OCI-LY7 (cell line): ENCODE measurements at regions not wholly inside any gene's neighbourhood (a gene's known extent, or its start where the extent isn't known, plus 50 kb on each side); places are given as distances from the start of the nearest gene placed in this dataset.

Experiments
- BruUV-seq: library from RNA; stranded (reverse); fragments of 400-500 nt; replicated peaks from 2 replicates; lab custom pipeline; 2021; lab: Mats Ljungman, UMichigan
- CTCF ChIA-PET: fragments of 300-600 bp; sonication (Branson Sonifier 250); formaldehyde crosslinking; loops from one replicate; lab custom pipeline; 2022; ENCODE audit warnings: antibody characterized with exemption; ENCODE audit not compliant: unreplicated experiment; lab: Charles Lee
- POLR2A ChIA-PET: fragments of 300-600 bp; sonication (Branson Sonifier 250); formaldehyde crosslinking; loops from one replicate; lab custom pipeline; 2022; ENCODE audit warnings: antibody characterized with exemption; lab: Charles Lee
- DNase-seq: peaks from one replicate; pipeline ENCODE4 v3.0.0-alpha.2; 2015; ENCODE audit warnings: low spot score
- H2AFZ ChIP-seq: fragments of 200-600 bp; sonication (generic), shearing (Covaris generic); 2 replicates; pipeline ENCODE4 v1.6.1; 2014; ENCODE audit warnings: mild to moderate bottlenecking, antibody characterized with exemption, low read length, moderate library complexity
- H3K27ac ChIP-seq: fragments of 200-600 bp; sonication (generic); 2 replicates; pipeline ENCODE4 v1.5.1; 2014; ENCODE audit warnings: mixed run types, low read depth, mild to moderate bottlenecking, moderate library complexity, low read length, inconsistent platforms; ENCODE audit not compliant: poor library complexity, severe bottlenecking
- H3K36me3 ChIP-seq: fragments of 200-600 bp; sonication (generic); 2 replicates; pipeline ENCODE4 v1.6.1; 2014; ENCODE audit warnings: mild to moderate bottlenecking, antibody characterized with exemption, low read length, moderate library complexity, mixed read lengths; ENCODE audit not compliant: insufficient read depth
- H3K4me1 ChIP-seq: fragments of 200-600 bp; sonication (generic); 2 replicates; pipeline ENCODE4 v1.5.1; 2014; ENCODE audit warnings: mild to moderate bottlenecking, low read length; ENCODE audit not compliant: insufficient read depth, poor library complexity, severe bottlenecking
- H3K4me2 ChIP-seq: fragments of 200-600 bp; sonication (generic); 2 replicates; pipeline ENCODE4 v1.6.1; 2014; ENCODE audit warnings: mild to moderate bottlenecking, low read length
- H3K4me3 ChIP-seq: fragments of 200-600 bp; sonication (generic); 2 replicates; pipeline ENCODE4 v1.5.1; 2014; ENCODE audit warnings: mild to moderate bottlenecking, low read depth, low read length; ENCODE audit not compliant: poor library complexity, severe bottlenecking
- H3K79me2 ChIP-seq: fragments of 200-600 bp; sonication (generic); 2 replicates; pipeline ENCODE4 v1.6.1; 2016; ENCODE audit warnings: low read depth, mild to moderate bottlenecking, low read length, moderate library complexity, mixed read lengths; ENCODE audit not compliant: insufficient read depth
- H3K9me2 ChIP-seq: fragments of 200-600 bp; sonication (generic); 2 replicates; pipeline ENCODE4 v1.6.1; 2016; ENCODE audit warnings: mild to moderate bottlenecking, low read length, mixed read lengths; ENCODE audit not compliant: insufficient read depth
- H3K9me3 ChIP-seq: fragments of 200-600 bp; sonication (generic); 2 replicates; pipeline ENCODE4 v1.6.1; 2014; ENCODE audit warnings: mild to moderate bottlenecking, mixed run types, low read length, mixed read lengths
- H4K20me1 ChIP-seq: fragments of 200-600 bp; sonication (generic); 2 replicates; pipeline ENCODE4 v1.6.1; 2014; ENCODE audit warnings: mild to moderate bottlenecking, antibody characterized with exemption, low read length, moderate library complexity, mixed read lengths; ENCODE audit not compliant: insufficient read depth
- CTCF ChIP-seq: fragments of 200-600 bp; sonication (generic); conservative IDR thresholded peaks from 2 replicates; pipeline ENCODE4 v1.5.1; 2014; ENCODE audit warnings: mild to moderate bottlenecking, antibody characterized with exemption, low read length, moderate library complexity, mixed read lengths
- EZH2phosphoT487 ChIP-seq: fragments of 200-600 bp; sonication (generic); IDR thresholded peaks from 2 replicates; pipeline ENCODE4 v1.6.1; 2018; ENCODE audit warnings: low read depth, borderline replicate concordance, mild to moderate bottlenecking, mixed run types, antibody characterized with exemption, low read length, moderate library complexity, mixed read lengths
- intact Hi-C: fragments of 100-400 bp; cut with micrococcal nuclease; formaldehyde crosslinking; loops from one replicate; pipeline ENCODE4 v1.10.0; 2022; ENCODE audit not compliant: unreplicated experiment

DNA sequence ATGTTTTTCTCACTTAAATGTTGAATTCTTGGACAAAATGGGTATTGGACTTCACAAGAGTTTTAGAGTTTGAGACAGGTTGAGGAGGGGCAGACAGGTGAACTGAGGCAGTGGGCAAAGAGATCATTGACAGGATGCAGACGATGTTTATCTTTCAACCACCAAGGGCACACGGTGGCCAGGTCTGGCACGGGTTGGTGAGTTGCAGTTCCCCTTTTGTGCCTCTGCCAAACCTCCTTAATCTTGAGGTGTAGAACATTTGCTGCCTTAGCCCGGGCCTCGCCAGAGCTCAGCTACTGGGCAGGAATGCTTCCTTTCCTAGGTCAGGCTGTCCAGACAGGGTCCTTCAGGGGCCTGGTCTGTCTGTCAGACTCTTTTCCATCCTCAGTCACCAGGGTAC, 567.4 kb upstream of the SOX9 start:
- ChIA-PET CTCF (no interaction called here), POLR2A (no interaction called here)
- intact Hi-C loops = no loop called here
- Histone ChIP-seq H3K36me3 (no peaks in the 10 kb centered on the region), H3K9me2 (no peaks in the 10 kb centered on the region), H2AFZ (no peak overlapping the region), H3K4me1 (no peaks in the 10 kb centered on the region), H4K20me1 (no peaks in the 10 kb centered on the region), H3K9me3 (no peaks in the 10 kb centered on the region), H3K4me2 (no peak overlapping the region), H3K4me3 (no peak overlapping the region), H3K27ac (no peak overlapping the region), H3K79me2 (no peaks in the 10 kb centered on the region)
- no TSS peak for BruUV-seq
- TF ChIP-seq CTCF (no peak), EZH2phosphoT487 (no peak)
- DNase-seq = no peak

GRCh38 chr17:71558901-71559300, 561.9 kb upstream of the SOX9 start:
- no peaks in the 10 kb centered on the region for H3K9me3 ChIP-seq
- no peaks in the 10 kb centered on the region for H4K20me1 ChIP-seq
- H3K4me1 ChIP-seq = no peaks in the 10 kb centered on the region
- H3K4me2 ChIP-seq = no peak overlapping the region
- TF ChIP-seq CTCF (no peak), EZH2phosphoT487 (no peak)
- no peaks in the 10 kb centered on the region for H3K79me2 ChIP-seq
- no peak overlapping the region for H3K4me3 ChIP-seq
- ChIA-PET CTCF (no interaction called here), POLR2A (no interaction called here)
- DNase-seq = no peak
- intact Hi-C loops = no loop called here
- H3K27ac ChIP-seq = no peak overlapping the region
- no peak overlapping the region for H2AFZ ChIP-seq
- no peaks in the 10 kb centered on the region for H3K9me2 ChIP-seq
- BruUV-seq = no TSS peak
- H3K36me3 ChIP-seq = no peaks in the 10 kb centered on the region

DNA sequence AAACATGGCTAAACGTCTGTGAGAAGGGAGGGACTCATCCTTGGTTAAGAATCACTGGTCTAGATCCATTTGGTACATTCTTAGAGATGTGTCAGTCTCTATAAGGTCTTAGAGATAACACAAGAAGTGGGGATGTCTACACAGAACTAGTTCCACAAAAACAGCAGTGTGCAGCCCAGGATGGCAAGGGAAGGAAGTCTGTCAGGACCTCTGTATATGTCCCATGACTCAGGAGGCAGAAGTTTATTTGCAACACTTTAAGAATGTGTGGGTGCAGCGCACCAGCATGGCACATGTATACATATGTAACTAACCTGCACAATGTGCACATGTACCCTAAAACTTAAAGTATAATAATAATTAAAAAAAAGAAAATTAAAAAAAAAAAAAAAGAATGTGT, 548.5 kb upstream of the SOX9 start:
- Histone ChIP-seq H4K20me1 (no peaks in the 10 kb centered on the region), H3K27ac (no peak overlapping the region), H3K79me2 (no peaks in the 10 kb centered on the region), H2AFZ (no peak overlapping the region), H3K36me3 (no peaks in the 10 kb centered on the region), H3K4me1 (no peaks in the 10 kb centered on the region), H3K4me3 (no peak overlapping the region), H3K9me3 (no peaks in the 10 kb centered on the region), H3K9me2 (no peaks in the 10 kb centered on the region), H3K4me2 (no peak overlapping the region)
- POLR2A ChIA-PET = interaction anchor here (0.7 kb wide), 1 partner anchor 468 kb away, joined by 6 read pairs; no protein-coding TSS in a partner anchor
- no peak for DNase-seq
- no peak for TF ChIP-seq CTCF
- BruUV-seq = no TSS peak
- CTCF ChIA-PET = no interaction called here
- intact Hi-C loops = no loop called here
